ENCODE measurements at regions not wholly inside any gene's neighbourhood (a gene's known extent, or its start where the extent isn't known, plus 50 kb on each side); places are given as distances from the start of the nearest gene placed in this dataset.
A peak's percentile ranks its signal among the peaks of the same experiment; 100 is the strongest.

- no peak overlapping the region for H3K4me3 ChIP-seq
- TF ChIP-seq CTCF (IDR thresholded peaks at IDR 0.05) = no peak
- H3K36me3 ChIP-seq = no peaks in the 10 kb centered on the region
- no peak overlapping the region for H3K27ac ChIP-seq
- intact Hi-C loops (cut with DNase I) = no loop called here
- ATAC-seq = peak; percentile 23 to 79
- no peaks in the 10 kb centered on the region for H3K27me3 ChIP-seq (ENCODE audit: low read depth)
- no peak for DNase-seq
- H3K9me3 ChIP-seq = no peaks in the 10 kb centered on the region
- H3K4me1 ChIP-seq = no peaks in the 10 kb centered on the region
Measured at GRCh38 chr5:133848341-133848811, 120.0 kb downstream of the C5orf15 start.

GRCh38 chr5:133847886-133848285 lies 120.5 kb downstream of the C5orf15 start:
- Histone ChIP-seq H3K9me3 (no peaks in the 10 kb centered on the region), H3K36me3 (no peaks in the 10 kb centered on the region), H3K4me1 (no peaks in the 10 kb centered on the region), H3K4me3 (no peak overlapping the region), H3K27ac (no peak overlapping the region), H3K27me3 (ENCODE audit: low read depth) (no peaks in the 10 kb centered on the region)
- intact Hi-C loops (cut with DNase I) = no loop called here
- no peak for DNase-seq
- no peak for ATAC-seq
- TF ChIP-seq CTCF (IDR thresholded peaks at IDR 0.05) = no peak

GRCh38 chr5:133847301-133847700 lies 121.1 kb downstream of the C5orf15 start:
- H3K9me3 ChIP-seq = no peaks in the 10 kb centered on the region
- intact Hi-C loops (cut with DNase I) = no loop called here
- TF ChIP-seq CTCF (IDR thresholded peaks at IDR 0.05) = no peak
- no peak overlapping the region for H3K4me3 ChIP-seq
- H3K4me1 ChIP-seq = no peaks in the 10 kb centered on the region
- DNase-seq (no peak), ATAC-seq (no peak)
- H3K36me3 ChIP-seq = no peaks in the 10 kb centered on the region
- no peak overlapping the region for H3K27ac ChIP-seq
- no peaks in the 10 kb centered on the region for H3K27me3 ChIP-seq (ENCODE audit: low read depth)

DNA sequence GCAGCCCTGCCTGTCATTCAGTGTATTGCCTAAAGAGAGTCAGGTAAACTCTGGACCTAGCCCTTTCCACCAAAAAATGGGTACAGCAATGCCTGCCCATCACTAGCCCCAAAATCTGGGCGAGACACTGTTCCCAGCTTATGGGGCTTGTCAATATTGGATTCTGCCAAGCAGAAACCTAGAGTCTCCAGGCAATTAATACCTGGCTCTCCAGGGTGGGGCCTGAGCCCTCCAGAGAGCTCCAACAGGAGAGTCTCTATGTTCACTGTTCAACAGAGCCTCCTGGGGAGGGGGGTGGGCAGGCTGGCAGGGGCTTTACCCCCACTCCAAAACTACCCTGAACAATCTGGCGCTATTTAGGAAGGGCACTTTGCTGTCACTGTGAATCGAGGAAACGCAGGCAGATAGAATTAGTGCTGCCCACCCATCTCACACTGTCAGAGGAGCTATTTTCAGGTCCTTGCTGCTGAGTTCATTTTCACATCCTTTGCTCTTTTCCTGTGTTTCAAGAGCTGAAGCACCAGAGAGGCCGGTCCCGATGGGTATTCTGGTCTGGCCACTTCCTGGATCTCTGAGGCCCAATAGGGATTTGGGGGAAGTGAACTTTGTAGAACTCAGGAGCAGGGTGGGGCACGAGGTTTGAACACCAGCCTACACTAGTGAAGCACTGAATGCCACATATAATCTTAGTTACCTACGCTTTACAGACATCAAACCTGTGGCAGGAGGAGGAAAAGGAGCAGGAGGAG lies 121.8 kb downstream of the C5orf15 start:
- Histone ChIP-seq H3K4me3 (no peak overlapping the region), H3K9me3 (no peaks in the 10 kb centered on the region), H3K27ac (no peak overlapping the region), H3K4me1 (no peaks in the 10 kb centered on the region), H3K36me3 (no peaks in the 10 kb centered on the region), H3K27me3 (ENCODE audit: low read depth) (no peaks in the 10 kb centered on the region)
- no peak for DNase-seq
- intact Hi-C loops (cut with DNase I) = no loop called here
- TF ChIP-seq CTCF (IDR thresholded peaks at IDR 0.05) = no peak
- no peak for ATAC-seq

DNA sequence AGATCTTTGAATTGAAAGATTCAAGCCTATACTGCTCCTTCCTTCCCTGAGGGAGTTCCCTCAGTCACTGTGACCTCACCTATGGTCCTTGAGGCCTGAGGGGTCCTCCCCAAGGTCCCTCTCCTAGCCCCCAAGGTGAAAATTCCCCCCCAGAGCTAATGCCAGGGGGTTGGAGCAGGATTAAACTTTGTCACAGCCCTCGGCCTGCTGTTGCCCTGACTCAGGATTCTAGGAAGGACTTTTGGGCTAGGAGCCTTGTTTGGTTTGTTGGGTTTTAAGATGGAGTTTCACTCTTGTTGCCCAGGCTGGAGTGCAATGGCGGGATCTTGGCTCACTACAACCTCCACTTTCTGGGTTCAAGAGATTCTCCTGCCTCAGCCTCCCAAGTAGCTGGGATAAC lies 123.2 kb downstream of the C5orf15 start:
- TF ChIP-seq CTCF (IDR thresholded peaks at IDR 0.05) = no peak
- DNase-seq (no peak), ATAC-seq (no peak)
- no peak overlapping the region for H3K4me3 ChIP-seq
- intact Hi-C loops (cut with DNase I) = no loop called here
- H3K36me3 ChIP-seq = no peaks in the 10 kb centered on the region
- no peak overlapping the region for H3K27ac ChIP-seq
- no peaks in the 10 kb centered on the region for H3K4me1 ChIP-seq
- no peaks in the 10 kb centered on the region for H3K27me3 ChIP-seq (ENCODE audit: low read depth)
- no peaks in the 10 kb centered on the region for H3K9me3 ChIP-seq
